Mesendoderm (in vitro differentiated cells): ENCODE measurements at regions not wholly inside any gene's neighbourhood (a gene's known extent, or its start where the extent isn't known, plus 50 kb on each side); places are given as distances from the start of the nearest gene placed in this dataset.

ENCODE experiments used
- DNase-seq: peaks from one replicate; pipeline ENCODE4 v3.0.0; 2013
- H2AK5ac ChIP-seq: 2 replicates; pipeline ENCODE4 v1.6.1; 2013; ENCODE audit warnings: low read length, inconsistent platforms
- H2BK120ac ChIP-seq: 2 replicates; pipeline ENCODE4 v1.6.1; 2013; ENCODE audit warnings: low read depth, mild to moderate bottlenecking, low read length, moderate library complexity, mixed read lengths
- H2BK15ac ChIP-seq: replicated peaks from 2 replicates; pipeline ENCODE4 v1.6.1; 2013; ENCODE audit warnings: low read depth, mild to moderate bottlenecking, moderate library complexity
- H2BK5ac ChIP-seq: 2 replicates; pipeline ENCODE4 v1.6.1; 2013; ENCODE audit warnings: low read length, inconsistent platforms
- H3K18ac ChIP-seq: 2 replicates; pipeline ENCODE4 v1.6.1; 2013; ENCODE audit warnings: mild to moderate bottlenecking, low read length, mixed read lengths
- H3K23ac ChIP-seq: one replicate; pipeline ENCODE4 v1.6.1; 2013; ENCODE audit warnings: low read length
- H3K27ac ChIP-seq: 2 replicates; pipeline ENCODE4 v1.5.1; 2013; ENCODE audit warnings: low read depth, mild to moderate bottlenecking, inconsistent platforms, low read length, moderate library complexity
- H3K27me3 ChIP-seq: 2 replicates; pipeline ENCODE4 v1.6.1; 2013; ENCODE audit warnings: low read length, control low read depth, mild to moderate bottlenecking, inconsistent platforms; ENCODE audit not compliant: insufficient read depth, poor library complexity
- H3K36me3 ChIP-seq: 2 replicates; pipeline ENCODE4 v1.6.1; 2013; ENCODE audit warnings: low read length, inconsistent platforms; ENCODE audit not compliant: control insufficient read depth, insufficient read depth
- H3K4ac ChIP-seq: one replicate; pipeline ENCODE4 v1.6.1; 2013; ENCODE audit warnings: low read depth, mild to moderate bottlenecking, low read length, moderate library complexity
- H3K4me1 ChIP-seq: 2 replicates; pipeline ENCODE4 v1.6.1; 2013; ENCODE audit warnings: low read depth, low read length, inconsistent platforms; ENCODE audit not compliant: control insufficient read depth
- H3K4me2 ChIP-seq: 2 replicates; pipeline ENCODE4 v1.6.1; 2013; ENCODE audit warnings: low read length
- H3K4me3 ChIP-seq: 2 replicates; pipeline ENCODE4 v1.5.1; 2013; ENCODE audit warnings: mild to moderate bottlenecking, low read length
- H3K56ac ChIP-seq: one replicate; pipeline ENCODE4 v1.6.1; 2013; ENCODE audit warnings: low read length
- H3K79me1 ChIP-seq: 2 replicates; pipeline ENCODE4 v1.6.1; 2013; ENCODE audit warnings: low read length, inconsistent platforms
- H3K79me2 ChIP-seq: 2 replicates; pipeline ENCODE4 v1.6.1; 2013; ENCODE audit warnings: mild to moderate bottlenecking, low read length; ENCODE audit not compliant: control insufficient read depth, insufficient read depth
- H3K9ac ChIP-seq: 2 replicates; pipeline ENCODE4 v1.6.1; 2013; ENCODE audit warnings: low read length, inconsistent platforms
- H4K5ac ChIP-seq: one replicate; pipeline ENCODE4 v1.6.1; 2013; ENCODE audit warnings: low read length
- H4K8ac ChIP-seq: one replicate; pipeline ENCODE4 v1.6.1; 2013; ENCODE audit warnings: low read depth, mild to moderate bottlenecking, control low read depth, low read length, moderate library complexity
- WGBS: extraction: QIAGEN DNeasy Blood & Tissue Kit; methylation state at CpG from one replicate; pipeline ENCODE4 v1.1.7; 2013; ENCODE audit warnings: low lambda C conversion rate, missing lambda C conversion rate; ENCODE audit not compliant: insufficient coverage; ENCODE audit errors: extremely low coverage; 5-methylcytosine and 5-hydroxymethylcytosine counted together

DNA sequence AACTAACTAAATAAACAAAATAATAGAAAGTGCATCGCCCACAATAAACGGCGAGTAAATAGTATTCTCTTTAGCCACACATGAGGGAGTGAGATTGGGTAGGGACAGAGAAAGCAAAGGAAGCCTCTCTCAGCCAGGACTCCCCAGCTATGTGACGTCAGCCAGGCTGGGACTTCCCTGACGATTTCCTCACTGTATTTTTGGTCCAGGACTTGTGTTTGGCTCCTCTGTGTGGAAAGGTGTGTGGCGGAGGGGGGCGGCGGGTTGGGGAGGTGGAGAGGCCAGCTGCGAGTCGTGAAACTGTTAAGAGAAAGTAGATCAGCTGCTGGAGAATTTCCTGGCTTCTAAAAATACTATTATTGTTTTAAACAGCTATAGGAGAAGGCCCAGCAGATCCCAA, 1124.6 kb downstream of the AACS start:
- Histone ChIP-seq H3K4me3 (no peak overlapping the region), H3K23ac (no peak overlapping the region), H3K79me1 (no peaks in the 10 kb centered on the region), H3K27ac (no peak overlapping the region), H3K36me3 (no peaks in the 10 kb centered on the region), H4K8ac (no peak overlapping the region), H3K79me2 (no peaks in the 10 kb centered on the region), H3K4me2 (no peak overlapping the region), H2BK15ac (no peak overlapping the region), H3K9ac (no peak overlapping the region), H3K27me3 (no peaks in the 10 kb centered on the region), H3K18ac (no peak overlapping the region), H3K4me1 (no peaks in the 10 kb centered on the region), H3K4ac (no peak overlapping the region), H2AK5ac (no peak overlapping the region), H4K5ac (no peak overlapping the region), H2BK120ac (no peak overlapping the region), H3K56ac (no peak overlapping the region), H2BK5ac (no peak overlapping the region)
- no CpG with 5 or more reads among the region's 10 CpGs for WGBS
- DNase-seq, result no peak

DNA sequence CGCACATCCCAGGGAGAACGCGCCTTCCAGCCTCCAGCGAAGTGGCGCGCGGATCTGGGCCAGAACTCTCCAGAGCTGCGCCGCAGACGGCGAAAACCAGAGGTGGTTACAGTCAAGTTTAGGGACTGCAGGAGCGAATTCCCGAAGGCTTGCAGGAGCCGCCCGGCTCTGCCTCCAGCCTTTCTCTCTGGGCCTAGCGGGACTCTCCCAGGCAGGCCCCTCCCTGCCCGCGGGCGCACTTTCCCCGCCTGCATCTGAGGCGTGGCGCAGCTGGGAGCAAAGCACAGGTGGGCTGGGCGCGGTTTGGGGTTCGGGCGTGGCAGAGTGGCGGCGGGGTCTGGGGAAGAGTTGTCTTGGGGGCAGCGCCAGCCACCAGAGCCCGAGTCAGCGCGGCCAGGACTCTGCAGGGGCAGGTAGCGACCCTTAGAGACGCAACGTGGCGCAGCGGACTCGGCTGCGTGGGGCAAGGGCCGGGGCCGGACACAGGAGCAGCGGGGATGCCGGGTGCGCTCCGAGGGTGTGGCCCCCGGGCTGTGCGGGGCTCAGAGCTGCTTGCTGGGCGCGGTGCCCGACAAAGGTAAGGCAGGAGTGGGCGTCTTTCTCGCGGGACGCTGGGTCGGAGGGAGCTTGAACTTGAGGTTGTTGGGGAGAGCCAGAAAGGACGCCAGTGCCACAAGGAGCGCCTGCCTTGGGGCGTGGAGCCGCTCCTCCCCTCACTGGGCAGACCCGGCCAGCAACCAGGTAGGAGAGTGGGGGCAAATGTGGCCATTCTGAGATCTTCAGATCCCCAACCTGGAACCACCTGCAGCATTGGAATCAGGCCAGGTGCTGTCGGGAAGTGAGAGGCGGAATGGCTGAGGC, 1126.0 kb downstream of the AACS start:
- H3K27me3 ChIP-seq, result no peaks in the 10 kb centered on the region
- H3K79me1 ChIP-seq, result no peaks in the 10 kb centered on the region
- H3K4me1 ChIP-seq, result no peaks in the 10 kb centered on the region
- H2BK120ac ChIP-seq, result no peak overlapping the region
- H3K36me3 ChIP-seq, result no peaks in the 10 kb centered on the region
- H3K18ac ChIP-seq, result no peak overlapping the region
- no peak overlapping the region for H4K5ac ChIP-seq
- H3K23ac ChIP-seq, result no peak overlapping the region
- H2BK5ac ChIP-seq, result no peak overlapping the region
- H3K4me3 ChIP-seq, result peak overlapping the region; percentile 40
- H4K8ac ChIP-seq, result no peak overlapping the region
- peak overlapping the region; percentile 80 for H3K4me2 ChIP-seq
- peak; percentile 81 for DNase-seq
- H3K4ac ChIP-seq, result no peak overlapping the region
- H3K79me2 ChIP-seq, result no peaks in the 10 kb centered on the region
- H3K27ac ChIP-seq, result no peak overlapping the region
- H2BK15ac ChIP-seq, result no peak overlapping the region
- H2AK5ac ChIP-seq, result no peak overlapping the region
- H3K9ac ChIP-seq, result peak overlapping the region; percentile 65
- H3K56ac ChIP-seq, result peak overlapping the region; percentile 83
- WGBS, result no CpG with 5 or more reads among the region's 62 CpGs

DNA sequence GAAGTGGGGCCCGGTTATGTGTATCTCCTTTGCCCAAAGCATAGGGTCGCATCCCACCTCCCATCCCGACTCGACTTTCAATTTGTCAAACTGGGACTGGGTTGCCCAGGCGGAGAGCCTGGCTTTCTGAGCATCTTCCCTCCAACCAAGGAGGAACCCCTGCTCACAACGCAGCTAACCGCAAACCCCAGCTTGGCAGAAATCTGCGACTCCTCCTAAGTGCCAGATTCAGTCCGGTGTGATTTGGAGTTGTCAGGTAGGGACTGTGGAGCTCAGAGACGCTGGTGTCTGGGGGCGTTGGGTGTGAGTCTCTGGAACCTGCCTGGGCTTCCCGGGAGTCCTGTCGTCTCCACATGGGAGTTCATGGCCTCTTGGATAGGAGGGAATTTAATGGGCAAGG, 1126.7 kb downstream of the AACS start:
- Histone ChIP-seq H3K79me1 (no peaks in the 10 kb centered on the region), H3K18ac (no peak overlapping the region), H3K27me3 (no peaks in the 10 kb centered on the region), H3K56ac (peak overlapping the region; percentile 83), H2BK5ac (no peak overlapping the region), H4K8ac (no peak overlapping the region), H3K4me3 (no peak overlapping the region), H3K4ac (no peak overlapping the region), H3K36me3 (no peaks in the 10 kb centered on the region), H2AK5ac (no peak overlapping the region), H4K5ac (no peak overlapping the region), H3K23ac (no peak overlapping the region), H2BK120ac (no peak overlapping the region), H3K4me1 (no peaks in the 10 kb centered on the region), H3K9ac (no peak overlapping the region), H2BK15ac (no peak overlapping the region), H3K79me2 (no peaks in the 10 kb centered on the region), H3K4me2 (no peak overlapping the region), H3K27ac (no peak overlapping the region)
- no CpG with 5 or more reads among the region's 13 CpGs for WGBS
- no peak for DNase-seq

DNA sequence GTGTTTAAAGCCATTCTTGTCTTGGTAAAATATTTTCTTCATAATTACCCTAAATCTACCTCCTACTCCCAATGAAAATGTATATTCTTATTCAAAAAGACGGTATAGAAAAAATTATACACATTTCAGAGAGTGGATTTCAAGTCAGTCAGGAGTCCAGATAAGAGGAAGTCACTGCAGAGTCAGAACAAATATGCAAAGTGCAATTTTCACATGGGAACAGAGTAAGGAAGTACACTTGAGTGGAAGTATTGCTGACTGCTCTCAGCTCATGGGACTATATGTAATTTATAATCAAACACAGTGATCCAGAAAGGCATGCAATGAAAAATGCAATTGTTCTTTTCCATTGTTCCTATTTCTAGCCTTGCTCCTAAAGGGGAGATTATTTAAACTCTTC, 1128.0 kb downstream of the AACS start:
- WGBS, result 100% methylated on average over 1 of the region's 1 CpG
- no peak for DNase-seq
- no peak overlapping the region for H2BK120ac ChIP-seq

DNA sequence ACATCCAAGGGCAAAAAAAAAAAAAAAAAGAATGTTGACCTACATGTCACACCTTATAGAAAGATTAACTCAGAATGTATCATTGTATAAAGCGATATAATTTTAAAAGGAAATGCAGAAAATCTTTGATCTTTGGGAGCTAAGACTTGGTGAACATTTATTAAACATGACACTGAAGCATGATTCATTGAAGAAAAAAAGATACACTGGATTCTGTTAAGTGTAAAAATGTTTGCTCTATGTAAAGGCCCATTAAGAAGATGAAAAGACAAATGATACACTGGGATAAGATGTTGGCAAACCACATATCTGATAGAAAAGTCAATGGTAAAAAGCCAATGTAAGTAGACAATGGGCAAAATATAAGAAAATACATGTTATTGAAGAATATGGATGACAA, 1131.0 kb downstream of the AACS start:
- Histone ChIP-seq H2BK120ac (no peak overlapping the region), H4K8ac (no peak overlapping the region), H3K18ac (no peak overlapping the region), H3K79me2 (no peaks in the 10 kb centered on the region), H3K9ac (no peak overlapping the region), H3K4me2 (no peak overlapping the region), H2AK5ac (no peak overlapping the region), H3K4ac (no peak overlapping the region), H3K79me1 (no peaks in the 10 kb centered on the region), H2BK5ac (no peak overlapping the region), H4K5ac (no peak overlapping the region), H3K56ac (no peak overlapping the region), H3K4me3 (no peak overlapping the region), H2BK15ac (no peak overlapping the region), H3K23ac (no peak overlapping the region), H3K27ac (no peak overlapping the region), H3K36me3 (no peaks in the 10 kb centered on the region), H3K4me1 (no peaks in the 10 kb centered on the region), H3K27me3 (no peaks in the 10 kb centered on the region)
- no peak for DNase-seq
- WGBS, result no CpG with 5 or more reads among the region's 1 CpG

More for the DNA sequence above, 1128.0 kb downstream of the AACS start:
- Histone ChIP-seq H4K5ac (no peak overlapping the region), H2AK5ac (no peak overlapping the region), H3K23ac (no peak overlapping the region), H3K4me2 (no peak overlapping the region), H3K27me3 (no peaks in the 10 kb centered on the region), H3K18ac (no peak overlapping the region), H2BK5ac (no peak overlapping the region), H4K8ac (no peak overlapping the region), H3K79me2 (no peaks in the 10 kb centered on the region), H3K56ac (no peak overlapping the region), H3K36me3 (no peaks in the 10 kb centered on the region), H2BK15ac (no peak overlapping the region), H3K4me1 (no peaks in the 10 kb centered on the region), H3K4me3 (no peak overlapping the region), H3K9ac (no peak overlapping the region), H3K79me1 (no peaks in the 10 kb centered on the region), H3K27ac (no peak overlapping the region), H3K4ac (no peak overlapping the region)

DNA sequence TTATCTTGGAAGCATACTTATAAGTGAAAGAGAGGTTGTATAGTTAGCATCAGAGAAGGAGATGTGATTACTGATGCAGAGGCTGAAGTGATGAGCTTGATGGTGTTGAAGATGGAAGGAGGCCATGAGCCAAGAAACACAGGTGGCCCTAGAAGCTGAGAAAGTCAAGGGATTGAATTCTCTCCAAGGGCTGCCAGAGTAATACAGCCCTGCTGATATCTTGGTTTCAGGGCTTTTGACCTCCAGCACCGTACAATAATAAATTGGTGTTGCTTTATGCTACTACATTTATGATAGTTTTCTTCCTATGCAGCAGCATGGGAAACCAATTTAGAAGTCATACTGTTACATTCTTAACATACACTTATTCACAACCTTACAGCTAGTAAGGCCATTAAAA, 1133.3 kb downstream of the AACS start:
- Histone ChIP-seq H4K8ac (no peak overlapping the region), H2BK15ac (no peak overlapping the region), H3K4me3 (no peak overlapping the region), H2BK5ac (no peak overlapping the region), H3K9ac (no peak overlapping the region), H2AK5ac (no peak overlapping the region), H3K36me3 (no peaks in the 10 kb centered on the region), H4K5ac (no peak overlapping the region), H3K79me2 (no peaks in the 10 kb centered on the region), H3K27ac (no peak overlapping the region), H3K4ac (no peak overlapping the region), H3K27me3 (no peaks in the 10 kb centered on the region), H3K4me1 (no peaks in the 10 kb centered on the region), H3K23ac (no peak overlapping the region), H3K56ac (no peak overlapping the region), H2BK120ac (no peak overlapping the region), H3K4me2 (no peak overlapping the region), H3K18ac (no peak overlapping the region), H3K79me1 (no peaks in the 10 kb centered on the region)
- no peak for DNase-seq
- WGBS, result no CpG with 5 or more reads among the region's 1 CpG
